ENCODE measurements at regions not wholly inside any gene's neighbourhood (a gene's known extent, or its start where the extent isn't known, plus 50 kb on each side); places are given as distances from the start of the nearest gene placed in this dataset.
"Not testable (repeated sequence)": the region's sequence is repeated elsewhere in the genome, so short reads cannot be mapped to it uniquely, and the experiment has no call there.

- not testable (repeated sequence) for DNase-seq (ENCODE audit: low read depth)
Observed at GRCh38 chr10:80859279-80859678, 321.6 kb downstream of the SH2D4B start.

- DNase-seq (ENCODE audit: low read depth) = no peak
Observed at GRCh38 chr10:80860719-80861118, 323.0 kb downstream of the SH2D4B start.

- no peak for DNase-seq (ENCODE audit: low read depth)
Observed at GRCh38 chr10:80861882-80862281, 324.2 kb downstream of the SH2D4B start.

GRCh38 chr10:80870282-80870681 lies 332.6 kb downstream of the SH2D4B start:
- DNase-seq (ENCODE audit: low read depth) = no peak

GRCh38 chr10:80871083-80871482 lies 333.4 kb downstream of the SH2D4B start:
- DNase-seq (ENCODE audit: low read depth) = no peak

GRCh38 chr10:80878330-80878729 lies 340.6 kb downstream of the SH2D4B start:
- no peak for DNase-seq (ENCODE audit: low read depth)

GRCh38 chr10:80890146-80890545 lies 352.4 kb downstream of the SH2D4B start:
- DNase-seq (ENCODE audit: low read depth) = no peak

GRCh38 chr10:80893256-80893655 lies 355.6 kb downstream of the SH2D4B start:
- DNase-seq (ENCODE audit: low read depth) = no peak

GRCh38 chr10:80894311-80894791 lies 356.6 kb downstream of the SH2D4B start:
- DNase-seq (ENCODE audit: low read depth) = no peak

- no peak for DNase-seq (ENCODE audit: low read depth)
Observed at GRCh38 chr10:80894797-80895467, 357.2 kb downstream of the SH2D4B start.

GRCh38 chr10:80896076-80896475 lies 358.4 kb downstream of the SH2D4B start:
- no peak for DNase-seq (ENCODE audit: low read depth)

- DNase-seq (ENCODE audit: low read depth) = no peak
Observed at GRCh38 chr10:80896959-80897358, 359.3 kb downstream of the SH2D4B start.

GRCh38 chr10:80900661-80901060 lies 363.0 kb downstream of the SH2D4B start:
- DNase-seq (ENCODE audit: low read depth) = no peak

GRCh38 chr10:80908611-80909010 lies 370.9 kb downstream of the SH2D4B start:
- DNase-seq (ENCODE audit: low read depth) = no peak

- DNase-seq (ENCODE audit: low read depth) = no peak
Observed at GRCh38 chr10:80909254-80909653, 371.6 kb downstream of the SH2D4B start.

GRCh38 chr10:80917636-80918035 lies 379.9 kb downstream of the SH2D4B start:
- no peak for DNase-seq (ENCODE audit: low read depth)

GRCh38 chr10:80921032-80921431 lies 383.3 kb downstream of the SH2D4B start:
- DNase-seq (ENCODE audit: low read depth) = no peak

- DNase-seq (ENCODE audit: low read depth) = peak; percentile 2
Observed at GRCh38 chr10:80924063-80924952, 386.6 kb downstream of the SH2D4B start.

- DNase-seq (ENCODE audit: low read depth) = no peak
Observed at GRCh38 chr10:80927419-80928078, 389.8 kb downstream of the SH2D4B start.

GRCh38 chr10:80938903-80939302 lies 401.2 kb downstream of the SH2D4B start:
- no peak for DNase-seq (ENCODE audit: low read depth)

- no peak for DNase-seq (ENCODE audit: low read depth)
Observed at GRCh38 chr10:80945264-80945880, 407.7 kb downstream of the SH2D4B start.

- no peak for DNase-seq (ENCODE audit: low read depth)
Observed at GRCh38 chr10:80946073-80946472, 408.4 kb downstream of the SH2D4B start.
